ENCODE measurements at regions not wholly inside any gene's neighbourhood (a gene's known extent, or its start where the extent isn't known, plus 50 kb on each side); places are given as distances from the start of the nearest gene placed in this dataset.

DNA sequence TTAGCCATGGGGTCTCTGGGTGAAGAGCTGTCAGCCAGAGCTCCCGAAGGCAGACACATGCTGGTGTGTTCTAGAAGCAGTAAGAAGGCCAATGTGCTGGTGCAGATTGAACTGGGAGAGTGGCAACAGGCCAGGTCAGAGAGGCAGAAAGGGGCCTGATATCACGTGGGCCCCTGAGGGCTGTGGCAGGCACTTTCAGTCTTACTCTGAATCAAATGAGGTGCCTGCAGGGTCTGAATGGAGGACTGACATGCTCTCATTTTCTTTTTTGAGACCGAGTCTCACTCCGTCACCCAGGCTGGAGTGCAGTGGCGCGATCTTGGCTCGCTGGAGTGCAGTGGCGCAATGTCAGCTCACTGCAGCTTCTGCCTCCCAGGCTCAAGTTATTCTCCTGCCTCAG, 293.8 kb downstream of the ABCC12 start:
- TF ChIP-seq EZH2 (IDR thresholded peaks at IDR 0.05), result no peak
- TF ChIP-seq EZH2phosphoT487 (IDR thresholded peaks at IDR 0.05), result no peak
